ENCODE measurements at regions not wholly inside any gene's neighbourhood (a gene's known extent, or its start where the extent isn't known, plus 50 kb on each side); places are given as distances from the start of the nearest gene placed in this dataset.

DNA sequence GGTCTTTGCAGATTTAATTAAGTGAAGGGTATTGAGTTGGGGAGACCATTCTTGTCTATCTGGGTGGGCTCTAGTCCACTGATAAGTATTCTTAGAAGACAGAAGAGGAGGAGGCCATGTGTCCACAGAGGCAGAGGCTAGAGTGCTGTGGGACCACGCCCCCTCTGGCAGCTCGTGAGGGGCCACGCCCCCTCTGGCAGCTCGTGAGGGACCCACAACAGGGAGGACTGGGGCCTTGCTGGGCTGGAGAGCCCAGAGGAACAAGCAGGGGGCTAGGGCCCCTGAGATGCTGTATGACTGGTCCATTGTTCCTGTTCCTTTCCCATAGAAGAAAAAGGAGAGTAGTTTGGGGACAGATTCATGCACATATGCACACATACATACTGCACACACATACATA, 106.8 kb downstream of the METRNL start:
- Histone ChIP-seq H3K27ac (no peak overlapping the region), H3K4me3 (no peak overlapping the region), H3K27me3 (ENCODE audit: insufficient read depth in 3 of 3, low read length in 2 of 3) (peaks cover 0 to 20% (median 0%) of the 10 kb centered on the region in 3 donors), H3K36me3 (ENCODE audit: insufficient read depth in 1 of 2, low read depth in 1 of 2) (no peaks in the 10 kb centered on the region), H3K9me3 (no peaks in the 10 kb centered on the region), H3K4me1 (no peaks in the 10 kb centered on the region)
- WGBS, 3 donors = 23 to 25% (median 24%) methylated on average over 4 of the region's 4 CpGs
- no peak for TF ChIP-seq CTCF (IDR thresholded peaks at IDR 0.05)
- intact Hi-C loops (cut with DNase I) = no loop called here
- ATAC-seq (no peak), DNase-seq (peak; percentile 14 to 24)

DNA sequence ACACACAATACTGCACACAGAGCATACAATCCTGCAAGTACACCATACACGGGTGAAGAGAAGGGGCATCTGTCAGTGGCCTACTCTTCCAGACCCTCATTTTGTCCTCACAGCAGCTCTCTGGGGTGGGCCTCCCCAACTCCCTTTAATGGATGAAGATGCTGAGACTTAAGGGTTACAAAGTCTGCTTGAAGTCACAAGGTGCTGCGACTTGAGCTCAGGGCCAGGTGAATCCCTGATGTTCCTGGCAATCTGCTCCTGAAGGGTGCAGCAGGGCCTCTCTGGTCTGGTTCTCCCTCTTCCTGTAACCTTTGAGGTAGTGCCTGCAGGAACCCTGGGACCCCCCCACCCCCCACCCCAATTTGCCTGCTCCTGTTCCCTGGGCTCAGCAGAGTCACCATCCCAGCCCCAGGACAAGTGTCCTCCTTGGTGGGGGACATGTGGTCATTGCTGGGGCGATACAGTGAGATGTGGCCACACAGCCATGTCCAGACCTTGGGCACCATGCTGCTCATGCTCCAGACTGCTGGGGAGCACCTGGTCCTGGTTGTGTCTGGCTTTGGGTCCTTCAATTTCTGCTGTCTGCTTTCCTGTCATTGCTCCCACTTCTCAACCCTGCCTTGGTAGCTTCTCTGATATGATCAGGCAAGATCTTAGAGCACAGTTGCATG, 107.5 kb downstream of the METRNL start:
- no peaks in the 10 kb centered on the region for H3K36me3 ChIP-seq (ENCODE audit: insufficient read depth in 1 of 2, low read depth in 1 of 2)
- peaks cover 0 to 20% (median 2%) of the 10 kb centered on the region in 3 donors for H3K27me3 ChIP-seq (ENCODE audit: insufficient read depth in 3 of 3, low read length in 2 of 3)
- no peaks in the 10 kb centered on the region for H3K4me1 ChIP-seq
- intact Hi-C loops (cut with DNase I) = no loop called here
- DNase-seq (peak in 1 of 2 donors; percentile 17), ATAC-seq (no peak)
- no peak for TF ChIP-seq CTCF (IDR thresholded peaks at IDR 0.05)
- WGBS, 3 donors = 87 to 91% (median 90%) methylated on average over 3 of the region's 3 CpGs
- no peak overlapping the region for H3K4me3 ChIP-seq
- no peaks in the 10 kb centered on the region for H3K9me3 ChIP-seq
- no peak overlapping the region for H3K27ac ChIP-seq

DNA sequence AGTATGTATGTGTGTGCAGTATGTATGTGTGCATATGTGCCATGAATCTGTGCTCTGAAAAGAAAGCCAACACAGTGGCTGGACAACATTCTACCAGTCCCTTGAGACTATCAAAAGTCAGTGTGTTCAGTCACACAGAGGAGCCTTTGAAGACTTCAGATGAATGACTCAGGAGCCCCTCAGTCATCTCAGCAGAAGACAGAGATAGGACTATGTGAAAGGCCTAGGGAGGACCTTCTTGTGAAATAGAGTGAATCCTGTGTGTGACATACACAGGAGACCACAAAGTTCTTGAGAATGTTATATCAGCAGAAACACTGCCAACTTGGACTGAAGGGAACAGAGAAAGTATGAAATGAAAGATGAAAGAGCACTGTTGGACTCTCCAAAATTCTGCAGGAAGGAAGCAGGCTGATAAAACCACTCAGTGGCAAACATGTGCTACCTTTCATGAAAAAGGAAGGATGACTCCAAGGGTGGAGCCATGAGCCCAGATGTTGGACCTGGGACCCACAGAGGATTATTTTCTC, 108.4 kb downstream of the METRNL start:
- no peak overlapping the region for H3K4me3 ChIP-seq
- H3K27me3 ChIP-seq (ENCODE audit: insufficient read depth in 3 of 3, low read length in 2 of 3) = peaks cover 0 to 23% (median 2%) of the 10 kb centered on the region in 3 donors
- ATAC-seq = no peak
- H3K36me3 ChIP-seq (ENCODE audit: insufficient read depth in 1 of 2, low read depth in 1 of 2) = no peaks in the 10 kb centered on the region
- H3K27ac ChIP-seq = no peak overlapping the region
- TF ChIP-seq CTCF (IDR thresholded peaks at IDR 0.05) = no peak
- no peaks in the 10 kb centered on the region for H3K4me1 ChIP-seq
- no peaks in the 10 kb centered on the region for H3K9me3 ChIP-seq
- peak in 1 of 2 donors; percentile 3 for DNase-seq
- intact Hi-C loops (cut with DNase I) = no loop called here

DNA sequence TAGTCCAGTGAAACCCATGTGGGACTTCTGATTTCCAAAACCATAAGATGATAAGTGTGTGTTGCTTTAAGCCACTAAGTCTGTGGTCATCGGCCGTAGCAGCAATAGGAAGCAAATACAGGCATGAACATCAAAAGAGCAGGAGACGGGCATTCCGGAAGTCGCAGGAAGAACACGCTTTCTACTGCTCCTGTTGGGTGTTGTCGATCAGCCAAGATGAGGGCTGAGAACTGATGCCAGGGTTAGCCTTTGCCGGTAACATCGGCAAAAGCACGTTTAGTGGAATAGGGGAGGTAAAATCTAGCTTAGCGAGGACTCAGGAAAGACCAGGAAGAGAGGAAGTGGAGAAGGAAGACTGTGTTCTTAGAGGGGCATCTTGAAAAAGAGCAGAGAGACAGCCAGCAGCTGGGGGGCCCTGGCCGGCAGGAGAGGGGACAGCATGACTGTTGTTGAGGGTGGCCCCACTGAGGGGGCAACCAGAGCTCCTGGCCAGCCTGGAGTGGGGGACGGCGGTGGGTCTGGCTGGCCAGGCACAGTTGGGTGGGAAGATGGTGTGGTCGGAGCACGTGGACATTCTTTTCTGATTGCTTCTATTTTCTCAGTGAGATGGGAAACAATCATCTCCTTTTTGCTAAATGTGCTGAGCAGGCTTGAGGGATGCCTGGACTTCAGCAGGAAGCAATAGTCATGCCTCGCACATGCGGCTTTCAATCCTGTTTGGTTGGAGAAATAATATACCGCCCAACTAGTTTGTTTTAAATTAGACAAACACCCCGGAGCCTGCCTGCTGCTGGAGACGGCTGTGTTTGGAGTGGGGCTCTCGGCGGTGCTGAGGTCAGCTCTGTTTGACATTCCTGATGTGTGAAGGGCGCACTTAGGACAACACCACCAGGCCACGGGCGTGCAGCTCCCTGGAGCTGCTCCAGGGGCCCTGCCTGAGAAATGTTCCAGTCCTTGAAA, 109.9 kb downstream of the METRNL start:
- no peaks in the 10 kb centered on the region for H3K4me1 ChIP-seq
- no peak overlapping the region for H3K4me3 ChIP-seq
- no peak overlapping the region for H3K27ac ChIP-seq
- H3K9me3 ChIP-seq = no peaks in the 10 kb centered on the region
- 33 to 48% (median 35%) methylated on average over 26 of the region's 26 CpGs for WGBS, 3 donors
- H3K27me3 ChIP-seq (ENCODE audit: insufficient read depth in 3 of 3, low read length in 2 of 3) = peaks cover 0 to 23% (median 2%) of the 10 kb centered on the region in 3 donors
- DNase-seq (peak; percentile 54 to 75), ATAC-seq (peak; percentile 13 to 50 (median 32))
- no peaks in the 10 kb centered on the region for H3K36me3 ChIP-seq (ENCODE audit: insufficient read depth in 1 of 2, low read depth in 1 of 2)
- TF ChIP-seq CTCF (IDR thresholded peaks at IDR 0.05) = no peak
- intact Hi-C loops (cut with DNase I) = no loop called here

All from psoas muscle (tissue), 7 donors.